ENCODE measurements at regions not wholly inside any gene's neighbourhood (a gene's known extent, or its start where the extent isn't known, plus 50 kb on each side); places are given as distances from the start of the nearest gene placed in this dataset.

DNA sequence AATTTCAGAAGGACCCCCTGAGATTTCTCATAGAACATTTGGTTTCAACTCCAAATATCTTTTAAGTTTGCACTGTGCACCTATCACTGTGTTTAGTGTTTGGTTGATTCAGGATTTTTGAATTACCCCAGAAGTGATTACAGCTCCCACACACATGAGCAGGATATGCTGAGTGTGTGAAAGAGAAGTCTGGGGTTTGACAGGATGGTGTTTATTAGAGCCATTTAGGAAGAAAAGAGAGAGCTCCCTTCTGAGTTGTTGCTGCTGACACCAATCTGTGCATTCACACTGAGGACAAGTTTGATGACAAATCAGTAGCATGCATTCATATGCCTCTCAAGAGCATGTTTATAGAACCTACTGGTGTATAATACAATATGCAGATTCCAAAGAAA, 118.1 kb downstream of the RPL22L1 start:
- no peak overlapping the region for H3K27ac ChIP-seq
- H3K4me1 ChIP-seq (ENCODE audit: low read depth): no peaks in the 10 kb centered on the region
- H3K27me3 ChIP-seq: no peaks in the 10 kb centered on the region
- H3K36me3 ChIP-seq: no peaks in the 10 kb centered on the region
- no peaks in the 10 kb centered on the region for H3K9me3 ChIP-seq (ENCODE audit: low read depth)
- DNase-seq (ENCODE audit: low read depth in 1 of 2, low spot score in 1 of 2): no peak
- no peak overlapping the region for H3K4me3 ChIP-seq
- TF ChIP-seq, protein P1, sequence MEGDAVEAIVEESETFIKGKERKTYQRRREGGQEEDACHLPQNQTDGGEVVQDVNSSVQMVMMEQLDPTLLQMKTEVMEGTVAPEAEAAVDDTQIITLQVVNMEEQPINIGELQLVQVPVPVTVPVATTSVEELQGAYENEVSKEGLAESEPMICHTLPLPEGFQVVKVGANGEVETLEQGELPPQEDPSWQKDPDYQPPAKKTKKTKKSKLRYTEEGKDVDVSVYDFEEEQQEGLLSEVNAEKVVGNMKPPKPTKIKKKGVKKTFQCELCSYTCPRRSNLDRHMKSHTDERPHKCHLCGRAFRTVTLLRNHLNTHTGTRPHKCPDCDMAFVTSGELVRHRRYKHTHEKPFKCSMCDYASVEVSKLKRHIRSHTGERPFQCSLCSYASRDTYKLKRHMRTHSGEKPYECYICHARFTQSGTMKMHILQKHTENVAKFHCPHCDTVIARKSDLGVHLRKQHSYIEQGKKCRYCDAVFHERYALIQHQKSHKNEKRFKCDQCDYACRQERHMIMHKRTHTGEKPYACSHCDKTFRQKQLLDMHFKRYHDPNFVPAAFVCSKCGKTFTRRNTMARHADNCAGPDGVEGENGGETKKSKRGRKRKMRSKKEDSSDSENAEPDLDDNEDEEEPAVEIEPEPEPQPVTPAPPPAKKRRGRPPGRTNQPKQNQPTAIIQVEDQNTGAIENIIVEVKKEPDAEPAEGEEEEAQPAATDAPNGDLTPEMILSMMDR (IDR thresholded peaks at IDR 0.05; ENCODE audit: low read depth, low read length): no peak

DNA sequence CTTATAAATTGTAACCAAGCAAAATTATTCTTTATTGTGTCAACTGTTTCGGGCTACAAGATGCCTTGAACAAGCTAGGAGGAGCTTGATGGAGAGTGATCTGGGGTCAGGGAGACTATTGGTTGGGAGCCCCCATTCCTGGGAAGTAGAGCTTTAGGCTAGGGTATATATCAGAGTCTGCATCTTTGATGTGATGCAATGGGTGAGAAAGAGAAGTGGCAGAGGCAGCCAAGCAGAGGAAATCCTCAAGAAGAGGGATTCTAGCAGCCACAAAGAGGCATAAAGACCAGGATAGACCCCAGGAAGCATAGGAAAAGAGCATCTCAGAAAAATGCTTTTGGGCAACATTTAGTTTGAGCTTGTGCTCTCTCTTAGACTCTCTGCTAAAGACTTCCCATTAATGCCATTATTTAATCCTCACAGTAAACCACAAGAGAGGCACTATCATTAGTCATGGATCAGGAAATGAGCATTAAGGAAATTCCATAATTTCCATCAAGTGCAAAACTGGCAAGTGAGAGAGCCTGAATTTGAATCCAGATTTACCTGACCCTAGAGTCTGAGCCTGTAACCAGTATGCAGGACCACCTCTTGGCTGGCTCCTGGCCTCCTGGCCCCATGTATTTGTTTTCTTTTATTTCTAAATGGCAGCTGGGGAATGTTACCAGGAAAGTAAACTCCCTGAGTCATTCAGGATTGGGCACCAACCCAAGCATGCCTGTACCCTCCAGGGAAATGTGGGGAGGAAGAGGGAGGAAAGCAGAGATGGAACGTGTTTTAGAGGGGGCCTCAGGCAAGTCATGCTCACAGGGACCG, 118.7 kb downstream of the RPL22L1 start:
- DNase-seq (ENCODE audit: low read depth in 1 of 2, low spot score in 1 of 2): peak in 1 of 2 donors; percentile 96
- Histone ChIP-seq H3K4me1 (ENCODE audit: low read depth) (no peaks in the 10 kb centered on the region), H3K4me3 (no peak overlapping the region), H3K27me3 (no peaks in the 10 kb centered on the region), H3K9me3 (ENCODE audit: low read depth) (no peaks in the 10 kb centered on the region), H3K36me3 (no peaks in the 10 kb centered on the region), H3K27ac (no peak overlapping the region)
- TF ChIP-seq, protein P1 (IDR thresholded peaks at IDR 0.05; ENCODE audit: low read depth, low read length): no peak

DNA sequence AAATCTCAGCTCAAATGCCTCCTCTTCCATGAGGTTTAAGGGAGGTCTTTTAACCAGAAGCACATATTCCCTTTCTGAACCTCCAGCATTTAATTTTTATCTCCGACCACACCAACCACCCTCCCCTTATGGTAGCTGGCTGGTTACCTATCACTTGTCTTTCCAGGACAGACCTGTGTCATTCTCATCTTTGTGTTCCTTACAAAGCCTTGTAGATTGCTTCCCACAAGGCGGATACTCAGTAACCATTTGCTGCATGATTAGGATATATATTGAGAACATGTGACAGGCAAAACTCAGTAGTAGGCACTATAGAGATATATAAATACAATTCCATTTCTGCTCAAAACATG, 119.5 kb downstream of the RPL22L1 start:
- no peaks in the 10 kb centered on the region for H3K9me3 ChIP-seq (ENCODE audit: low read depth)
- TF ChIP-seq, protein P1 (IDR thresholded peaks at IDR 0.05; ENCODE audit: low read depth, low read length): no peak
- H3K4me1 ChIP-seq (ENCODE audit: low read depth): no peaks in the 10 kb centered on the region
- no peaks in the 10 kb centered on the region for H3K36me3 ChIP-seq
- DNase-seq (ENCODE audit: low read depth in 1 of 2, low spot score in 1 of 2): no peak
- H3K27ac ChIP-seq: no peak overlapping the region
- H3K27me3 ChIP-seq: no peaks in the 10 kb centered on the region
- H3K4me3 ChIP-seq: no peak overlapping the region

DNA sequence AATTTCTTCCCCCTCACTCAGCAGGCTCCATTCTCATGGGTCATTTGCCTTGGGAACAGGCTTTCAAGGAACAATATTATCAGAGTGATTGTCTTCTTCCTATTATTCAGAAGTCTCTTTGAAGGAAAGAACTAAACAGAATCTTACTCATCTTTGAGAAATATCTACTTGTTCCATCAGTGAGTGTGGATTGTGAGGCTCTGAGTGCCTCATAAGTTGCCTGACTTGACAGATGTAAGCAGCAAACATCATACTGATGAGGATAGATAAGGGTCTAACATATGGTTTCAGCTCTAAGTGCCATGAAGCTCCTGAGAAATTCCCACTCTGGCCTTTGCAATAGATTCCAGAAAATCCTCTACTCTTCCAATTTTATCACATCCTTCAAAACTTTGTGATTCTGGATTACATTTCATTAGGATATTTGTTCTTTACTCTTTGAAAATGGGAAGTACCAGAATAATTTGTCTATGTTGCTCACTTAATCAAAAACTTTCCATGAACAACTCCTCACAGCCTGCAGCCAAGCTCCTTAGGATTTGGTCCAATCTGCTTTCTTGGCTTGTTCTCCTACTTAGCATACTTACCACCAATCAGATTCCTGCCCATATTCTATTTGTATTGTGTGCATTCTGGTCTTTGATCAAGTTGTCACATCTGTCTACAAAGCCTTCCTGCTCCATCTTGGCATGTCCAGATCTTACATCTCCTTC, 120.1 kb downstream of the RPL22L1 start:
- Histone ChIP-seq H3K27me3 (no peaks in the 10 kb centered on the region), H3K4me1 (ENCODE audit: low read depth) (no peaks in the 10 kb centered on the region), H3K4me3 (no peak overlapping the region), H3K9me3 (ENCODE audit: low read depth) (no peaks in the 10 kb centered on the region), H3K27ac (no peak overlapping the region), H3K36me3 (no peaks in the 10 kb centered on the region)
- no peak for DNase-seq (ENCODE audit: low read depth in 1 of 2, low spot score in 1 of 2)
- TF ChIP-seq, protein P1 (IDR thresholded peaks at IDR 0.05; ENCODE audit: low read depth, low read length): no peak

DNA sequence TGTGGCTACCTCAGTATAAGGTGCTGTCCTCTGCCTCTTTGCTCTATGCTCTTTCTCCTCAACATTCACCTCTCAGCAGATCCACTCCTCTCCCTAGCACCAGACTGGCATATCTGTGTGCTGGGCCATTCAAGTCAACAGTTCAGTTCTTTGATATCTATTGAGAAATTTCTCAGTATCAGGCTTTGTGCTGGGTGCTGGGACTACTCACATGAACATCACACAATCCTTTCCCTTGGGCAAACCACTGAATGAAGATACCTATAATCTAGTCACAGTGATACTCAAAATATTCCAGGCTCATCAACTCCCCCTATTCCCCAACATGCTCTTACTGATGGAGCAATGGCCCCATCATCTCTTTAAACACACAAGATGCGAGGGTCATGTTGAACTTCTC, 120.8 kb downstream of the RPL22L1 start:
- no peak overlapping the region for H3K4me3 ChIP-seq
- no peaks in the 10 kb centered on the region for H3K36me3 ChIP-seq
- H3K27ac ChIP-seq: no peak overlapping the region
- no peaks in the 10 kb centered on the region for H3K4me1 ChIP-seq (ENCODE audit: low read depth)
- TF ChIP-seq, protein P1 (IDR thresholded peaks at IDR 0.05; ENCODE audit: low read depth, low read length): no peak
- DNase-seq (ENCODE audit: low read depth in 1 of 2, low spot score in 1 of 2): no peak
- H3K27me3 ChIP-seq: no peaks in the 10 kb centered on the region
- no peaks in the 10 kb centered on the region for H3K9me3 ChIP-seq (ENCODE audit: low read depth)

Data from cardiac muscle cell (in vitro differentiated cells and primary cell).